SHP77 (cell line): ENCODE measurements at regions not wholly inside any gene's neighbourhood (a gene's known extent, or its start where the extent isn't known, plus 50 kb on each side); places are given as distances from the start of the nearest gene placed in this dataset.
"Not testable (repeated sequence)": the region's sequence is repeated elsewhere in the genome, so short reads cannot be mapped to it uniquely, and the experiment has no call there.

Experiments used
- DNase-seq, 2 experiments: peaks; one replicate each; lab custom pipeline; 2025; lab: John Stamatoyannopoulos, UW

- no peak for DNase-seq
Measured at GRCh38 chr10:9845075-9845474, 1172.6 kb upstream of the CELF2 start.

DNA sequence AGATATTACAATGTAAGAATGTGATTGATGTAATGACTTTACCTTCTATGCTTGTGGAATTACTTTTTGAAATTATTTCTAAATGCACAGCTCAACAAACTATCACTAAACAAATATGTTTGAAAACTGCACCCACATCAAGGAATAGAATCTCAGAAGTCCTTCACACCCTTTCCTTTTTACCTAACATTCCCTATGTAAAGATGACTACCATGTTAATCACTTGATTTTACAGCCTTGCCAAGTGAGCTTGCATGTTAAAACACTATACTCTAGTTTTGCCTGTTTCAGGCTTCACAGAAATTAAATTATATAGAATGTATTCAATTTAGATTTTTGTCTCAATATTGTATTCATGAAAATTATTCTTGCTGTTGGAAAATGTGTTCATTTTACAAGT lies 1169.4 kb upstream of the CELF2 start:
- no peak for DNase-seq

GRCh38 chr10:9848981-9849380 lies 1168.7 kb upstream of the CELF2 start:
- DNase-seq, result no peak

GRCh38 chr10:9850415-9850814 lies 1167.3 kb upstream of the CELF2 start:
- DNase-seq, result no peak

- no peak for DNase-seq
Measured at GRCh38 chr10:9851808-9852207, 1165.9 kb upstream of the CELF2 start.

- no peak for DNase-seq
Measured at GRCh38 chr10:9853405-9854355, 1164.0 kb upstream of the CELF2 start.

DNA sequence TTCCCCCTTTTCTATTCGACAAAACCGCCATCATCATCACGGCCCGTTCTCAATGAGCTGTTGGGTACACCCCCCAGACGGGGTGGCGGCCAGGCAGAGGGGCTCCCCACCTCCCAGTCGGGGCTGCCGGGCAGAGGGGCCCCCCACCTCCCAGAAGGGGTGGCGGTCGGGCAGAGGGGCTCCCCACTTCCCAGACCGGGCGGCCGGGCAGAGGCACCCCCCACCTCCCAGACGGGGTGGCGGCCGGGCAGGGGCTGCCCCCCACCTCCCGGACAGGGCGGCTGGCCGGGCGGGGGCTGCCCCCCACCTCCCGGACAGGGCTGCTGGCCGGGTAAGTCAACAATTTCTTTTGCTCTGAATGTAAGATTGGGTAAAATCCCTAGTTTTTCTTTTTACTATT lies 1162.2 kb upstream of the CELF2 start:
- DNase-seq, result not testable (repeated sequence)

DNA sequence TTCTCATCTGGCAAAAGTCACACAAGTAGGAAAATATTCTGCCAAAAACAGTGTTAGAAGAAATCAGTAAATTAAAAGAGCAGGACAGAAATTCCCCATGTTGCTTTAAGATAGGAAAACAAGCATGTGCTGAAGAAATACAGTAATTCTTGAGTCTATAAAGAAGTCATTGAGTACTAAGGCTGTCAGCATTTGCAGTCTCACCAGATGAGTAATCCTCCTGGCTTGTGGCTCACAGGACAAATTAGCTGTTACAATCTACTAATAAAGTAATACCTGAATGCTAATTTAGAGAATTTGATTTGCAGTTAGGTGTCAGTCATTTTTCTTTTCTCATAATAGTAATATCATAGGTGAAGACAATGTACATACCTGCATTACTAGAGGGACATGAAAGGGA lies 1158.9 kb upstream of the CELF2 start:
- DNase-seq, result no peak

DNA sequence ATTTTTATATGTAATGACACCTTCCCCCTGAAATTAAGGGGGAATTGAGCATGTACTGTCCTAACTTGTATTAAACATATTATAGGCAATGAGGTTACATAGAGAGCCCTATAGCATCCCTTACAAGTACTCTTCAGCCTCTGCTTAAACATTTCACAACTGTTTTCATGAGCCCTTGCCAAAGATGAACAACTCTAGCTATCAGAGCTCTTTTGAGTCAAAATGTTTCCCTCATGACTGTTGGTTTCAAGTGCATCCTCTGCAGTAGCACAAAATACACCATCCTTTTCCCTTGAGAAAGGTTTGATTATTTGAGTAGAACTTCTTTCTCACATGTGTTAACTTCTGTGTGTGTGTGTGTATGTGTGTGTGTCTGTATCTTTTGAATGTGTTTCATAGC lies 1157.6 kb upstream of the CELF2 start:
- DNase-seq, result no peak

DNA sequence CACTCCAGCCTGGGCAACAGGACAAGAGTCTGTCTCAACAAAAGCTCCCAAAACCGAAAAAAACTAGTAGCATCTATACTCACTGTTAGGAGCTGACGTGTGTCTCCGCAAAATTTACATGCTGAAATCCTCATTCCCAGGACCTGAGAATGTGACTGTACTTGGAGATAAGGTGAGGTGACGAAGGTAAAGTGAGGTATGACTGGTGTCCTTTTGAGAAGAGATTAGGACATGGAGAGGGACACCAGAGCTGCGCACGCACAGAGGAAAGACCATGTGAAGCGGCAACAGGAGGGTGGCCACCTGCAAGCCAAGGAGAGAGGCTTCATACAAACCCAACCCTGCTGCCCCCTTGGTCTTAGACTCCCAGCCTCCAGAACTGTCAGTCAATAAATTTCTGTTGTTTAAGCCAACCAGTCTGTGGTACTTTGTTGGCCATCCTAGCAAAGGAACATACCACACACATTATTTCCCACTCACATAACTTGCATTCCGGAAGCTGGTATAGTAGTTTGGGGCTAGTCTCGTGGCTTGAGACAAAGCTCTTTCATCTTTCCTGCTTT lies 1154.0 kb upstream of the CELF2 start:
- DNase-seq, result no peak

DNA sequence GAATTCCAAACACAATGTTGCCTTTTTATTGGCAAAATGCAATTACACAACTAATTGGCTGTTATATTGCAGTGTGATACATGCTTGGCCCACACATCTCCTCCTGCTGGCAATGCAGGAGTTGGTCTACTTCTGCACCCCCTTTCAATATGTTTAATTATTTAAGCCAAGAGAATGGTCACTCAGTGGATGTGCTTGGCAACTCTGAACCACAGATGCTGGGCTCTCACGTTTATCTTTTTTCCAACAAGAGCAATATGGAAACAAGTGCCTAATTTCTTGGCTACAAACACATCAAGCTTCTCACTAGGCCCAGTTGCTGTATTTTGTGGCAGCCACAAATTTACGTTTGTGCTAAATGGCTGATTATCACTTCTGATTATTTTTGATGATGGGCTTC lies 1149.2 kb upstream of the CELF2 start:
- DNase-seq, result no peak

DNA sequence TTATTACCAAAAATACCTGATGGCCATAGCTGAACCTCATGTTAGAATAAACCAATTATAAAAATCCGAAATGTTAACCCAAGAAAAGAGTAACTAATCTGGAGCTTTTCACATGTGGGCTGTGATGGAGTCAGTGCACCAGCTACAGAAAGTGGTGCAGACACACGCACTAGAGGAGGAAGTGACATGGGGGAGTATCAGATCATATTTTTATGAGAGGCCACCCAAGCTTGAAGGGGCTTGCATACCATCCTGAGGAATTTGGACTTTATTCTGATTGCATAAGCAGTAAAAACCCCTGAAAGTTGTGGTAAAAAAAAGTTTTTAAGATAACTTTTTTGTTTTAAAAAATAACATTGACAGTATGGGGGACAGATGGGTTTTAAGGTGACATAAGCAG lies 1148.5 kb upstream of the CELF2 start:
- DNase-seq, result no peak

DNA sequence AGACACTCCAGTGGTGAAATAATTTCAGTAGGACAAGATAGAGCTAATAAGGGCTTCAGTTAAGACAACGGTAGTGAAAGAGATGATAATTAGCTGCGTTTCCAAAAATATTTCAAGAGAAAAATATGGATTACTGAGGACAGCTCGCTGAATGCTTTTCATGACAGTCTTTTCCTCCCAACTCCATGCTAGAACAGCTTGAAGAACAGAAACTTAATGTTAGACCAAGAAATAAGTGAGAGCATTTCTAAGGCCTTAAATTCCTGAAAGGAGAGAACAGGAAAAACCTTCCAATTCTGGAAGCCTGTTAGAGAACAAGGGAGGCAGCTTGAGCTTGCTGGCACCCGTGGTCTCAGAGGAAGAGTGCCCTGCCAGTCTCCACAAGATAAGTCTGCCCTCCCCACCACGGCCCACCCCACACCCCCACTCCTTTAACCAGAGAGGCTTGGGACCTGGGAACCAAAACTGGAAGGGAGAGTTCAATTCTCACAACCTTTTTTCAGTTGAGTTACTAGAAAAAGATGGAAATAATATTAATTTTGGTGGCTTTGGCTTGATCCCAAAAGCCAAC lies 1148.0 kb upstream of the CELF2 start:
- DNase-seq, result no peak

GRCh38 chr10:9875353-9875752 lies 1142.3 kb upstream of the CELF2 start:
- DNase-seq, result no peak

- DNase-seq, result no peak
Measured at GRCh38 chr10:9877978-9878377, 1139.7 kb upstream of the CELF2 start.

GRCh38 chr10:9878383-9878782 lies 1139.3 kb upstream of the CELF2 start:
- no peak for DNase-seq

DNA sequence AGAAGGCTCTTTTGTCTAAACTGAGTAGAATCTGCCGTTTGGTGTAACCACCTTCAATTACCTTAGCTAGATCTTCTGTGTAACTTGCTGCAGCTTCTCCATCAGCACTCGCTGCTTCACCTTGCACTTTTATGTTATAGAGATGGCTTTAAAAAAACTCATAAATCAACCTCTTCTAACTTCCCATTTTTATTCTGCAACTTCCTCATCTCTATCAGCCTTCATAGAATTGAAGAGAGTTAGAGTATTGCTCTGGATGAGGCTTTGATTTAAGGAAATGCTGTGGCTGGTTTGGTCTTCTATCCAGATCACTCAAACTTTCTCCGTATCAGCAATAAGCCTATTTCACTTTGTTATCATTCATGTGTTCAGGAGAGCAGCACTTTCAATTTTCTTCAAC lies 1131.9 kb upstream of the CELF2 start:
- no peak for DNase-seq

GRCh38 chr10:9886772-9887171 lies 1130.9 kb upstream of the CELF2 start:
- no peak for DNase-seq

GRCh38 chr10:9895453-9895852 lies 1122.2 kb upstream of the CELF2 start:
- no peak for DNase-seq

DNA sequence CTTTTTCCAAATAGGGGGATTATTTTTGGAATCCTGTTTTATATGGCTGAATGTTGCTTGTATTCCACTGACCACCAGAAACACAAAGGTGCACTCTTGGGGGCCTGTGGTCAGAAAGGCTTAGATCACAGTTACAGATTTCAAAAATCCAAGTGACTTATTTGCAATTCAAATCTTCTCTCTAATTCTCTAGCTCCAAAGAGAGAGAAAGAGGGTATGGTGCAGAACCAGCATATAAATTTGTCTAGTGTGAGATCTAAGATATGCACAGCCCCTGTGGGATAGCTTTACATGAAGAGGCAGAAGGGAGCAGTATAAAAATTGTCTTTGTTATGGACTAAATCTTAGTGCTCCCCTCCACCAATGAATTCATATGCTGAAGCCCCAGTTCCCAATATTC lies 1121.7 kb upstream of the CELF2 start:
- no peak for DNase-seq

DNA sequence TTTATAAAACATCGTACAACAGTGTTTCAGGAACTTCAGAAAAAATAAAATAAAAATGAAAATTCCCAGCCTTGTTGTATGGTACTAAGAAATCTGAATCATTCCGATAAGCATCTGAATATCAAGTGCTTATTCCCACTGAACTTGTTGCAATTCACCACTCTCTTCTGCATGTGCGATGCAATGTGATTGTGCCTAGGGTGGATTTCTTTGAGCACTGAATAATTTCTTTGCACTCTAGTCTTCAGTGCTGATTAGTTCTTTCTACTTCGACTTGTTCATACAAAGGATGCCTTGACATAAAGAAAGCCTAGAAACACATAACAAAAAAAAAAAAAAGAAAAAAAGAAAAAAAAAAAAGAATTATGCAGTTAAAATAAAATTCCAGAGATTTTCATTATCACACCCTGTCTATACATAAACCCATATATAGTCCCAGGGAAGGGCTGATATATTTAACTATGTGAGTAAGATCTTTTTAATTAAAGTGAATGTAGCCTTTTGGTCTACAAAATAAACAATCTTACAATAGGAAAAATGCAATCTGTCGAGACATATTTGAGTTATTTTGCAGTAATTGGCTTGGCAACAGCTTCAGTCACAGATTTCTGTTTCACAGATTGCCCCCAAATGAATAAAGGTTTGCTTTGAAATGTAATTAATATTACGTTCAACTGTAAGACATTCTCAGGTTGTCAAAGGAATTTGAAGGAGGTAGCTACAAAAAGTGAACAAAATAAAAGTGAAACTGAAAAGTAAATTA lies 1118.9 kb upstream of the CELF2 start:
- DNase-seq, result no peak

GRCh38 chr10:9900751-9901150 lies 1116.9 kb upstream of the CELF2 start:
- DNase-seq, result no peak

DNA sequence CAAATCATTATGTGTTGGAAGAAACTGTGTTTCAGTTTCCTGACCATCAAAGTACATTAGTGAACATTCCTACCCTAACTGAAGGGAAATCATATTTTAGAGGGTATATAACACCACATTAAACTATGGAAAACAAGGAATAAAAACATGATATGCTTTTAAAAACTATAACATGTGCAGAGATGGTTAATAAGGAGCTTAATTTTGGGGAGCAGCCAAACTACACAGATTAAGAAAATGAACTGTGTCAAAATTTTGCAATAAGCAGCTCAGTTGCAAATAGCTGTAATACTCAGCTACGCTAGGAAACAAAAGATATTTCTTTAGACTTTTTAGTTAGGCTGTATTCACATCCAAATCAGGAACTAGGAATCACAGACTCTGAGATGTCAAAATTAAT lies 1115.7 kb upstream of the CELF2 start:
- DNase-seq, result no peak
